ENCODE measurements at regions not wholly inside any gene's neighbourhood (a gene's known extent, or its start where the extent isn't known, plus 50 kb on each side); places are given as distances from the start of the nearest gene placed in this dataset.

GRCh38 chr11:95692526-95693260 lies 96.9 kb downstream of the FAM76B start:
- no peak for DNase-seq (ENCODE audit: low read depth in 2 of 2)

DNA sequence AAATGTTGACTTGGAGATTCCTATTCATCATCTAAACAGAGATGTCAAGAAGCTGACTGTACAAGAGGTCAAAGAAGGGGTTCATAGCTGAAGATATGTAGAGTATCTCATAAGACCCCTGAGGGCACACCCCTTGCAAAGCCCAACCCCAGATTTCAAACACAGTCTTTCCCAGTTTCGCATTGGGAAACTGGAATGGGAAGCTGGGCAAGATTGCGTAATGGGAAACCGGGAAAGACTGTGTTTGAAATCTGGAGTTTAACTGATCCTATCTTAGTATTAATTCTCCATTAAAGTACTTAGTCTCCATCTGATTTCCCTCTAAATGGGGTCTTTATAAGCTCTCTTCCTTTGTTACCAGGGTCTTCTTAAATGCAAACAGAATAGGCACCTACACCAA lies 99.5 kb downstream of the FAM76B start:
- DNase-seq (ENCODE audit: low read depth in 2 of 2) = no peak

DNA sequence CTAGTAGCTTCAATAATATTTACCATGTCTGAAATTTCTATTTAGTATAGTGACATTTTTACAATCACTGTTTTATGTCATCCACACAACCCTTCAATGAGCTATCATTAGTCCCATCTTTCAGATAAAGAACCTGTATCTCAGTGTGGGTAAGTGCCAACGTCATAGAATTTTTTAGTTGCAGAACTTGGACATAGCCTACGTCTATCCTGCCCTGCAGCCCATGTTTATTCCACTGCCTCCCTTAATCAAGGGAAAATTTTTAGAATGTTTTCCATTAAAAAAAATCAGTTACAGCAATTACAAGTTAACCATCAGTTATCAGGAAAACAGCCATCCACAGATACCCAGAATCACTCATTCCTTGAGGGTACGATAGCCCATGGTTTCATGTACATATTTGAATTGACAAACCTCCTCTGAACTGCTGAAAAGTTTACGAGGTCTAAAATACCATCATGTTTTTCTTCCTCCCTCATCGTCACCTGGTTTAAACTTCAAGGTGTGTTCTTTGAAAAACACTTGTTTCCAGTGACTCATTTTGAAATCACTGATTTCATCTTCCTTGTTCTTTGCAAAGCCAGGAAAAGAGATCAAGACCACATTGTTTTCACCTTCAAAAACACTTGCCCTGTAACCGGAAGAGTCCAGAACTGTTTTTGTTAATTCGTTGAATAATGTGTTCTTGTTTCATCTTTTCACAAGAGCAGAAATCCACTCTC lies 100.9 kb downstream of the FAM76B start:
- DNase-seq (ENCODE audit: low read depth in 2 of 2) = no peak

DNA sequence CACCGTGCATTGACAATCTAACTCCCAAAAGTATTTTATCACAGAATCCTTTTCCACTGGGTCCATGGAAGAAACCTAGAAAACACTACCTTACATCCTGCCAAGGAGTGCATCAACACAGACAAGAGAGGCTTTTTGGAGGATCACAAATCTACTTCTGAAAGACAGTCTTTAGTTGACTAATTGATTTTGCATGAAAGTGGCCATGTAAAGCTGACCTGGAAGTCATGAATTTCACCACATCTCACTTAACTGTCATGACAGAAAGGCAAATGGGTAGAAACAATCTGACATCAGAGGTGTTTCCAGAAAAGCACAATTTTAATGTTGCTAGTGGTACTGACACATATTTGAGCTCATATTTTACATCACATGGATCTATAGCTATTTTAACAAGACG lies 101.6 kb downstream of the FAM76B start:
- DNase-seq (ENCODE audit: low read depth in 2 of 2) = no peak

DNA sequence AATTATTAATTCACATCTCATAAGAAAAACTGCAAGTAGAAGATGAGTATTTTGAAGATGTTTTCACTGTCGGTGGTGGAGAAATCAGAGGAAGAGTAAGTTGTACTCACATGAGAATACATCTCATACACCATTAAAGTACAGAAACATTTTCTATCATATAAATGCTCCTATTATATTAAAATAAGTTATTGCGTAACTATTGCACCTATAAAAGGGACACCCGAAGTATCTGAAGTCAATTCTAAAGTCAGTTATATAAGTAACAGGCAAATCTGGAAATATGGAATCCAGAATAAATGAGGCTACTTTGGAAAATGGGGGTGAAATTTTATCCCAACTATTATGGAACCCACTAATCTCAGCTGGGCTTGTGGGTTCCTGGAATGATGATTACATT lies 103.3 kb downstream of the FAM76B start:
- DNase-seq (ENCODE audit: low read depth in 2 of 2) = no peak

- DNase-seq (ENCODE audit: low read depth in 2 of 2) = no peak
Observed at GRCh38 chr11:95684701-95685100, 104.9 kb downstream of the FAM76B start.

- no peak for DNase-seq (ENCODE audit: low read depth in 2 of 2)
Observed at GRCh38 chr11:95684170-95684569, 105.4 kb downstream of the FAM76B start.

GRCh38 chr11:95682552-95682951 lies 107.0 kb downstream of the FAM76B start:
- no peak for DNase-seq (ENCODE audit: low read depth in 2 of 2)

GRCh38 chr11:95680169-95680929 lies 109.2 kb downstream of the FAM76B start:
- no peak for DNase-seq (ENCODE audit: low read depth in 2 of 2)

- DNase-seq (ENCODE audit: low read depth in 2 of 2) = no peak
Observed at GRCh38 chr11:95678988-95679387, 110.6 kb downstream of the FAM76B start.

DNA sequence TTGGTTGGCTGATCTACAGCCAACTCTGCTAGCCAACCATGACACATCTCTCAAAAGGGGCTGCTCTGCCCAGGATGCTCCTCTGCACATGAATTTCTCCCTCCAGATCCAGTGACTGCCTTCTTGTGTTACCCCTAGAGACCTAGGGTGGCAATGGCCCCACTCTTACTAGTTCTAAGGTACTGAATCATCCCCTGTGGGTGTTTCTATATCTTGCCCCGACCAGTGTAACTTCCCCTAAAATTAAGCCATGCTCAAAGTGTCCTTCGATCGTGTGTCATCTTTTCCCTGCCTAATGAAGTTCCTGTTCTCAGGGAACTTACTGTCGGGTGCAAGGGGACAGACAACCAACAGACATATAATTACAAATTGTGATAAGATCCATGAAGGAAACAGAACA lies 113.3 kb downstream of the FAM76B start:
- DNase-seq (ENCODE audit: low read depth in 2 of 2) = no peak

- no peak for DNase-seq (ENCODE audit: low read depth in 2 of 2)
Observed at GRCh38 chr11:95675585-95675984, 114.0 kb downstream of the FAM76B start.

DNA sequence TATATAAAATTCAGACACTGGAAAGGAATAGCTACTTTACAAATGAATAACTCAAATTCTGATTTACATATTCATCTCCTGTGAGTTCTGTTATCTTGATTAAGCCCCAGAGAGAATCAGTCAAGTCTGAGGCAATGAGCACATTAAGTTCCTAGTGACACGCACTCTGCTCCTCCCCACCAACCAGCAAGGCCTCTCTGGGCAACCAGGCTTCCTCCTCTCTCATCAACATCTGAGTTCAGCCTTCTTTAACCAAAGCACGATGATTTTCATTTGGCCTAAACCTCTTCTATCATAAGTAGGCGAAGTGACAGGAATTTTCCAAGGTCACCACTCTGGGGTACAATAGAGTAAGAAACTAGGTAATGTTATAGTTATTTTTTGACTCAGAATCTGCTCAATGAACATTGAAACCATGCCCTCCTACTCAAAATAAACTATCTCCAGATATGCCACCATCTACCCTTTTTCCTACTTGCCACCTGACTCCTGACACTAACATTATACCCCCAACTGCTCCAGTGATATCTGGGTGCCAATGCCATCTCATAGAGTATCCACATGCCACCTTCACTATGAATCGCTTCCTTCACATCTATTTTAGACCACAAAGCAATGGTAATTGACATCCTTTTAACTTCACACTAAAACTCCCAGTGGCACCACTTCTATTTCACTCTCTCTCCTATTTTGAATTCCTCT lies 114.8 kb downstream of the FAM76B start:
- DNase-seq (ENCODE audit: low read depth in 2 of 2) = no peak

GRCh38 chr11:95671768-95672167 lies 117.8 kb downstream of the FAM76B start:
- DNase-seq (ENCODE audit: low read depth in 2 of 2) = no peak

GRCh38 chr11:95668131-95668530 lies 121.5 kb downstream of the FAM76B start:
- DNase-seq (ENCODE audit: low read depth in 2 of 2) = no peak

DNA sequence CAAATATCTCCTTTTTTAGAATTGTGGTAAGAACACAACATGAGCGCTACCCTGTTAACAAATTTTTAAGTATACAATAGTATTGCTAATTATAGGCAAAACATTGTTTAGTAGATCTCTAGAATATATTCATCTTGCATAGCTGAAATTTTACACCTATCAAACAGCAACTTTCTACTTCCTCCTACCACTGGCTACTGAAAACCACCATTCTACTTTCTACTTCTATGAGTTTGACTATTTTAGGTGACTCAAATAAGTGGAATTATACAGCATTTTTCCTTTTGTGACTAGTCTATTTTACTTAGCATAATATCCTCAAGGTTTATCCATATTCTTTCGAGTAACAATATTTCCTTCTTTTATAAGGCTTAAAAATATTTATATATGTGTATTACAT lies 128.4 kb downstream of the FAM76B start:
- DNase-seq (ENCODE audit: low read depth in 2 of 2) = no peak

- no peak for DNase-seq (ENCODE audit: low read depth in 2 of 2)
Observed at GRCh38 chr11:95660038-95660437, 129.5 kb downstream of the FAM76B start.

DNA sequence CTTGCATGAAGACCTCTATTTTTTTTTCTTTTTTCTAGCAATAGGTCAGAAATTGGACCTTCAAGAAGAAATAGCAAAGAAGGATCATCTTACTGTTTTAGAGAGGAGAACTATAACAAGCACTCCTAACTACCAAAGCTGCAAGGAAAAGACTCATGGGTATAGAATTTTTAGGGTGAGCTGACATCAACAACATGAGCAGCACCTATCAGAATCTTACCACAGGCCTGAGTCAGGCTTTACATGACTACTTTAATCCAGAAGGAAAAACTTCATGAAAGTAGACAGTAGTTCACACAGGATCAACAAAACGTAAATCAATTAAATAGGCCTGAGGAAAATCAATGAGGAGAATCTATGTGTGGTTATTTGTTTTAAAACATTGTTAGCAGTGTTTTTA lies 130.5 kb downstream of the FAM76B start:
- no peak for DNase-seq (ENCODE audit: low read depth in 2 of 2)

GRCh38 chr11:95655536-95655935 lies 134.0 kb downstream of the FAM76B start:
- DNase-seq (ENCODE audit: low read depth in 2 of 2) = no peak

GRCh38 chr11:95653680-95654079 lies 135.9 kb downstream of the FAM76B start:
- no peak for DNase-seq (ENCODE audit: low read depth in 2 of 2)

- DNase-seq (ENCODE audit: low read depth in 2 of 2) = no peak
Observed at GRCh38 chr11:95653099-95653498, 136.5 kb downstream of the FAM76B start.

GRCh38 chr11:95652002-95652472 lies 137.5 kb downstream of the FAM76B start:
- DNase-seq (ENCODE audit: low read depth in 2 of 2) = no peak

Data from stimulated activated CD8-positive, alpha-beta memory T cell treated with anti-CD3 and anti-CD28 coated beads, Interleukin-2, amount 100 ng/mL, for 1 hour (primary cell).